Astrocyte (in vitro differentiated cells and primary cell): ENCODE measurements at regions not wholly inside any gene's neighbourhood (a gene's known extent, or its start where the extent isn't known, plus 50 kb on each side); places are given as distances from the start of the nearest gene placed in this dataset.

Source experiments
- DNase-seq: peaks from one replicate; pipeline ENCODE4 v3.0.0-alpha.2; 2010; ENCODE audit warnings: low read depth
- FAIRE-seq: peaks from 2 replicates; lab custom pipeline; 2011; peaks lifted over from hg19 to GRCh38; lab: Jason Lieb, UNC
- H2AFZ ChIP-seq: 2 replicates; pipeline ENCODE4 v1.6.0; 2012; ENCODE audit warnings: low read depth, low read length, inconsistent platforms
- H3K27ac ChIP-seq: 2 replicates; pipeline ENCODE4 v1.5.1; 2011; ENCODE audit warnings: low read depth, low read length, inconsistent platforms
- H3K27me3 ChIP-seq: 2 replicates; pipeline ENCODE4 v1.6.0; 2011; ENCODE audit warnings: low read length, inconsistent platforms; ENCODE audit not compliant: insufficient read depth
- H3K36me3 ChIP-seq: 2 replicates; pipeline ENCODE4 v1.5.1; 2011; ENCODE audit warnings: low read length, inconsistent platforms; ENCODE audit not compliant: insufficient read depth
- H3K4me1 ChIP-seq: 2 replicates; pipeline ENCODE4 v1.5.1; 2011; ENCODE audit warnings: low read length, inconsistent platforms; ENCODE audit not compliant: insufficient read depth
- H3K4me2 ChIP-seq: 2 replicates; pipeline ENCODE4 v1.6.0; 2012; ENCODE audit warnings: low read length, inconsistent platforms
- H3K4me3 ChIP-seq: 2 replicates; pipeline ENCODE4 v1.5.1; 2011; ENCODE audit warnings: low read depth, mild to moderate bottlenecking, low read length, inconsistent platforms; ENCODE audit not compliant: insufficient read depth
- H3K79me2 ChIP-seq: 2 replicates; pipeline ENCODE4 v1.6.0; 2012; ENCODE audit warnings: mild to moderate bottlenecking, low read length, inconsistent platforms; ENCODE audit not compliant: insufficient read depth
- H3K9ac ChIP-seq: 2 replicates; pipeline ENCODE4 v1.6.0; 2012; ENCODE audit warnings: mild to moderate bottlenecking, low read length, inconsistent platforms
- H3K9me3 ChIP-seq: 2 replicates; pipeline ENCODE4 v1.5.1; 2012; ENCODE audit warnings: low read depth, mild to moderate bottlenecking, low read length, inconsistent platforms; ENCODE audit not compliant: insufficient read depth
- H4K20me1 ChIP-seq: 2 replicates; pipeline ENCODE4 v1.6.0; 2012; ENCODE audit warnings: low read length, inconsistent platforms; ENCODE audit not compliant: insufficient read depth
- H3K27ac Mint-ChIP-seq: one replicate; pipeline ENCODE4 v1.8.0; 2021; ENCODE audit warnings: mild to moderate bottlenecking, mixed read lengths; ENCODE audit not compliant: unreplicated experiment
- H3K27me3 Mint-ChIP-seq: one replicate; pipeline ENCODE4 v1.8.0; 2021; ENCODE audit warnings: low read depth, mixed read lengths; ENCODE audit not compliant: unreplicated experiment
- H3K36me3 Mint-ChIP-seq: one replicate; pipeline ENCODE4 v1.8.0; 2021; ENCODE audit warnings: low read depth, mixed read lengths; ENCODE audit not compliant: unreplicated experiment
- H3K4me1 Mint-ChIP-seq: one replicate; pipeline ENCODE4 v1.8.0; 2021; ENCODE audit warnings: low read depth, mixed read lengths; ENCODE audit not compliant: unreplicated experiment
- H3K4me3 Mint-ChIP-seq: one replicate; pipeline ENCODE4 v1.8.0; 2021; ENCODE audit warnings: mild to moderate bottlenecking, moderate library complexity, mixed read lengths; ENCODE audit not compliant: unreplicated experiment
- H3K9me3 Mint-ChIP-seq: one replicate; pipeline ENCODE4 v1.8.0; 2021; ENCODE audit warnings: mild to moderate bottlenecking, mixed read lengths; ENCODE audit not compliant: unreplicated experiment
- CTCF ChIP-seq: IDR thresholded peaks from 2 replicates; pipeline ENCODE4 v1.5.1; 2011; ENCODE audit warnings: low read depth, mild to moderate bottlenecking, inconsistent platforms, low read length, moderate library complexity; ENCODE audit not compliant: insufficient read depth
- EZH2 ChIP-seq: IDR thresholded peaks from 2 replicates; pipeline ENCODE4 v1.6.1; 2012; ENCODE audit warnings: mild to moderate bottlenecking, low read length, inconsistent platforms; ENCODE audit not compliant: insufficient read depth

- H3K27me3 ChIP-seq = no peaks in the 10 kb centered on the region
- H3K4me2 ChIP-seq = no peak overlapping the region
- no peak overlapping the region for H2AFZ ChIP-seq
- DNase-seq (no peak), FAIRE-seq (no peak)
- H3K79me2 ChIP-seq = no peaks in the 10 kb centered on the region
- H3K4me1 ChIP-seq = no peaks in the 10 kb centered on the region
- no peak overlapping the region for H3K27ac ChIP-seq
- H3K27ac Mint-ChIP-seq = no peak overlapping the region
- no peak overlapping the region for H3K4me3 ChIP-seq
- no peak overlapping the region for H3K9ac ChIP-seq
- H3K9me3 ChIP-seq = no peaks in the 10 kb centered on the region
- H3K36me3 ChIP-seq = no peaks in the 10 kb centered on the region
- TF ChIP-seq CTCF (no peak), EZH2 (no peak)
- no peaks in the 10 kb centered on the region for H3K4me1 Mint-ChIP-seq
- H3K27me3 Mint-ChIP-seq = no peaks in the 10 kb centered on the region
- no peaks in the 10 kb centered on the region for H4K20me1 ChIP-seq
- no peak overlapping the region for H3K4me3 Mint-ChIP-seq
- peaks cover 16% of the 10 kb centered on the region for H3K9me3 Mint-ChIP-seq
- no peaks in the 10 kb centered on the region for H3K36me3 Mint-ChIP-seq
These were observed 877.3 kb downstream of the KCNJ18 start for GRCh38 chr17:22569459-22570143.

GRCh38 chr17:22570144-22570845 lies 878.0 kb downstream of the KCNJ18 start:
- no peaks in the 10 kb centered on the region for H3K27me3 Mint-ChIP-seq
- Histone ChIP-seq H3K4me1 (no peaks in the 10 kb centered on the region), H3K9ac (no peak overlapping the region), H2AFZ (no peak overlapping the region), H3K9me3 (no peaks in the 10 kb centered on the region), H3K79me2 (no peaks in the 10 kb centered on the region), H3K4me2 (no peak overlapping the region), H3K36me3 (no peaks in the 10 kb centered on the region), H4K20me1 (no peaks in the 10 kb centered on the region), H3K27ac (no peak overlapping the region), H3K27me3 (no peaks in the 10 kb centered on the region), H3K4me3 (no peak overlapping the region)
- no peaks in the 10 kb centered on the region for H3K36me3 Mint-ChIP-seq
- no peak overlapping the region for H3K27ac Mint-ChIP-seq
- H3K4me1 Mint-ChIP-seq = no peaks in the 10 kb centered on the region
- no peak for TF ChIP-seq CTCF
- TF ChIP-seq EZH2 = no peak
- no peak overlapping the region for H3K4me3 Mint-ChIP-seq
- FAIRE-seq (no peak), DNase-seq (no peak)
- peaks cover 16% of the 10 kb centered on the region for H3K9me3 Mint-ChIP-seq

GRCh38 chr17:22599322-22599721 lies 907.0 kb downstream of the KCNJ18 start:
- TF ChIP-seq EZH2 = no peak
- TF ChIP-seq CTCF = no peak
- Mint-ChIP-seq H3K4me1 (no peaks in the 10 kb centered on the region), H3K9me3 (no peaks in the 10 kb centered on the region)

More at GRCh38 chr17:22599322-22599721, 907.0 kb downstream of the KCNJ18 start:
- no peak overlapping the region for H3K4me2 ChIP-seq
- DNase-seq = no peak
- no peak overlapping the region for H3K27ac ChIP-seq
- H3K4me3 ChIP-seq = no peak overlapping the region
- H3K4me3 Mint-ChIP-seq = no peak overlapping the region
- H3K27ac Mint-ChIP-seq = no peak overlapping the region
- FAIRE-seq = no peak
- no peak overlapping the region for H2AFZ ChIP-seq
- H3K4me1 ChIP-seq = no peaks in the 10 kb centered on the region
- H3K36me3 Mint-ChIP-seq = no peaks in the 10 kb centered on the region
- no peaks in the 10 kb centered on the region for H3K27me3 Mint-ChIP-seq
- H3K27me3 ChIP-seq = no peaks in the 10 kb centered on the region
- H3K9me3 ChIP-seq = no peaks in the 10 kb centered on the region
- H3K9ac ChIP-seq = no peak overlapping the region
- H3K36me3 ChIP-seq = no peaks in the 10 kb centered on the region
- no peaks in the 10 kb centered on the region for H4K20me1 ChIP-seq
- no peaks in the 10 kb centered on the region for H3K79me2 ChIP-seq
